Ishikawa (cell line): ENCODE measurements at regions not wholly inside any gene's neighbourhood (a gene's known extent, or its start where the extent isn't known, plus 50 kb on each side); places are given as distances from the start of the nearest gene placed in this dataset.

Experiments
- CEBPB ChIP-seq: IDR thresholded peaks from 2 replicates; pipeline ENCODE4 v1.6.1; 2012
- MAX ChIP-seq: IDR thresholded peaks from 2 replicates; pipeline ENCODE4 v1.6.1; 2012
- NFIC ChIP-seq: IDR thresholded peaks from 2 replicates; pipeline ENCODE4 v1.6.1; 2012

- TF ChIP-seq CEBPB, result no peak
- TF ChIP-seq MAX, result no peak
- TF ChIP-seq NFIC, result no peak
Measured at GRCh38 chr3:178059119-178059518, 477.1 kb upstream of the KCNMB2 start.
